ENCODE measurements at regions not wholly inside any gene's neighbourhood (a gene's known extent, or its start where the extent isn't known, plus 50 kb on each side); places are given as distances from the start of the nearest gene placed in this dataset.
"Not testable (repeated sequence)": the region's sequence is repeated elsewhere in the genome, so short reads cannot be mapped to it uniquely, and the experiment has no call there.

GRCh38 chr10:100664316-100665149, 80.8 kb upstream of the PAX2 start:
- TF ChIP-seq CTCF (IDR thresholded peaks at IDR 0.05; ENCODE audit: insufficient read depth, low read depth, low read length), result no peak
- no peak for DNase-seq (ENCODE audit: low read depth)
- H3K4me3 ChIP-seq (ENCODE audit: low read depth, low read length), result no peak overlapping the region

GRCh38 chr10:100666634-100667033, 78.7 kb upstream of the PAX2 start:
- not testable (repeated sequence) for DNase-seq (ENCODE audit: low read depth); H3K4me3 ChIP-seq (ENCODE audit: low read depth, low read length)

GRCh38 chr10:100669616-100670015, 75.8 kb upstream of the PAX2 start:
- TF ChIP-seq CTCF (IDR thresholded peaks at IDR 0.05; ENCODE audit: insufficient read depth, low read depth, low read length), result no peak
- DNase-seq (ENCODE audit: low read depth), result no peak
- H3K4me3 ChIP-seq (ENCODE audit: low read depth, low read length), result no peak overlapping the region

GRCh38 chr10:100670368-100670767, 75.0 kb upstream of the PAX2 start:
- no peak overlapping the region for H3K4me3 ChIP-seq (ENCODE audit: low read depth, low read length)
- TF ChIP-seq CTCF (IDR thresholded peaks at IDR 0.05; ENCODE audit: insufficient read depth, low read depth, low read length), result no peak
- no peak for DNase-seq (ENCODE audit: low read depth)

- peak; percentile 53 for TF ChIP-seq CTCF (IDR thresholded peaks at IDR 0.05; ENCODE audit: insufficient read depth, low read depth, low read length)
- H3K4me3 ChIP-seq (ENCODE audit: low read depth, low read length), result no peak overlapping the region
- no peak for DNase-seq (ENCODE audit: low read depth)
Observed at GRCh38 chr10:100670828-100671479, 74.4 kb upstream of the PAX2 start.

GRCh38 chr10:100672199-100672598, 73.2 kb upstream of the PAX2 start:
- no peak overlapping the region for H3K4me3 ChIP-seq (ENCODE audit: low read depth, low read length)
- DNase-seq (ENCODE audit: low read depth), result no peak
- TF ChIP-seq CTCF (IDR thresholded peaks at IDR 0.05; ENCODE audit: insufficient read depth, low read depth, low read length), result no peak

GRCh38 chr10:100677290-100677945, 68.0 kb upstream of the PAX2 start:
- no peak overlapping the region for H3K4me3 ChIP-seq (ENCODE audit: low read depth, low read length)
- DNase-seq (ENCODE audit: low read depth), result no peak
- TF ChIP-seq CTCF (IDR thresholded peaks at IDR 0.05; ENCODE audit: insufficient read depth, low read depth, low read length), result no peak

Data from fibroblast of villous mesenchyme (primary cell).